Peyer's patch (tissue), 4 donors: ENCODE measurements at regions not wholly inside any gene's neighbourhood (a gene's known extent, or its start where the extent isn't known, plus 50 kb on each side); places are given as distances from the start of the nearest gene placed in this dataset.
"Not testable (repeated sequence)": the region's sequence is repeated elsewhere in the genome, so short reads cannot be mapped to it uniquely, and the experiment has no call there.

ENCODE experiments used
- DNase-seq, 3 donors: peaks; one replicate each; pipeline ENCODE4 v3.0.0-alpha.2; 2017 to 2019
- H3K27ac ChIP-seq, 4 donors: fragments of 200-600 bp; sonication (generic); one replicate each; pipeline ENCODE4 v1.5.1; 2016 to 2019
- H3K27me3 ChIP-seq, 2 donors: fragments of 200-600 bp; sonication (generic); one replicate each; pipeline ENCODE4 v1.5.1; 2019
- H3K36me3 ChIP-seq, 3 donors: fragments of 200-600 bp; sonication (generic); one replicate each; pipeline ENCODE4 v1.5.1; 2016 to 2019
- H3K4me1 ChIP-seq, 4 donors: fragments of 200-600 bp; sonication (generic); one replicate each; pipeline ENCODE4 v1.5.1; 2016 to 2019
- H3K4me3 ChIP-seq, 4 donors: fragments of 200-600 bp; sonication (generic); 1 replicate in 3 of 4; 2 replicates in 1 of 4; pipeline ENCODE4 v1.5.1; 2016 to 2019; ENCODE audit warnings: mild to moderate bottlenecking in 1 of 4
- H3K9me3 ChIP-seq, 4 donors: fragments of 200-600 bp; sonication (generic); one replicate each; pipeline ENCODE4 v1.5.1; 2016 to 2019; ENCODE audit warnings: mild to moderate bottlenecking in 1 of 4
- POLR2A ChIP-seq, 2 donors: fragments of 450-650 bp; IDR thresholded peaks; one replicate each; pipeline ENCODE4 v1.5.1; 2017; ENCODE audit warnings: antibody characterized with exemption in 2 of 2, mild to moderate bottlenecking in 2 of 2, moderate library complexity in 2 of 2
- TF ChIP-seq, protein P1 (sequence below), 6 experiments: fragments of 450-650 bp in 4 of 6; fragments of 200-600 bp in 2 of 6; sonication (generic) in 1 of 6; IDR thresholded peaks; one replicate each; pipeline ENCODE4 v1.5.1; 2017 to 2019; ENCODE audit warnings: antibody characterized with exemption in 6 of 6, mild to moderate bottlenecking in 3 of 6, moderate library complexity in 1 of 6

GRCh38 chr9:104233366-104233765 lies 139.3 kb downstream of the SMC2 start:
- H3K27ac ChIP-seq: no peak overlapping the region
- no peaks in the 10 kb centered on the region for H3K36me3 ChIP-seq
- no peak for DNase-seq
- TF ChIP-seq POLR2A (IDR thresholded peaks at IDR 0.05): no peak
- TF ChIP-seq, protein P1, sequence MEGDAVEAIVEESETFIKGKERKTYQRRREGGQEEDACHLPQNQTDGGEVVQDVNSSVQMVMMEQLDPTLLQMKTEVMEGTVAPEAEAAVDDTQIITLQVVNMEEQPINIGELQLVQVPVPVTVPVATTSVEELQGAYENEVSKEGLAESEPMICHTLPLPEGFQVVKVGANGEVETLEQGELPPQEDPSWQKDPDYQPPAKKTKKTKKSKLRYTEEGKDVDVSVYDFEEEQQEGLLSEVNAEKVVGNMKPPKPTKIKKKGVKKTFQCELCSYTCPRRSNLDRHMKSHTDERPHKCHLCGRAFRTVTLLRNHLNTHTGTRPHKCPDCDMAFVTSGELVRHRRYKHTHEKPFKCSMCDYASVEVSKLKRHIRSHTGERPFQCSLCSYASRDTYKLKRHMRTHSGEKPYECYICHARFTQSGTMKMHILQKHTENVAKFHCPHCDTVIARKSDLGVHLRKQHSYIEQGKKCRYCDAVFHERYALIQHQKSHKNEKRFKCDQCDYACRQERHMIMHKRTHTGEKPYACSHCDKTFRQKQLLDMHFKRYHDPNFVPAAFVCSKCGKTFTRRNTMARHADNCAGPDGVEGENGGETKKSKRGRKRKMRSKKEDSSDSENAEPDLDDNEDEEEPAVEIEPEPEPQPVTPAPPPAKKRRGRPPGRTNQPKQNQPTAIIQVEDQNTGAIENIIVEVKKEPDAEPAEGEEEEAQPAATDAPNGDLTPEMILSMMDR (IDR thresholded peaks at IDR 0.05): no peak
- H3K4me1 ChIP-seq: no peaks in the 10 kb centered on the region
- H3K9me3 ChIP-seq: peaks cover 0 to 10% (median 0%) of the 10 kb centered on the region in 4 donors
- H3K4me3 ChIP-seq: no peak overlapping the region
- H3K27me3 ChIP-seq: no peaks in the 10 kb centered on the region

DNA sequence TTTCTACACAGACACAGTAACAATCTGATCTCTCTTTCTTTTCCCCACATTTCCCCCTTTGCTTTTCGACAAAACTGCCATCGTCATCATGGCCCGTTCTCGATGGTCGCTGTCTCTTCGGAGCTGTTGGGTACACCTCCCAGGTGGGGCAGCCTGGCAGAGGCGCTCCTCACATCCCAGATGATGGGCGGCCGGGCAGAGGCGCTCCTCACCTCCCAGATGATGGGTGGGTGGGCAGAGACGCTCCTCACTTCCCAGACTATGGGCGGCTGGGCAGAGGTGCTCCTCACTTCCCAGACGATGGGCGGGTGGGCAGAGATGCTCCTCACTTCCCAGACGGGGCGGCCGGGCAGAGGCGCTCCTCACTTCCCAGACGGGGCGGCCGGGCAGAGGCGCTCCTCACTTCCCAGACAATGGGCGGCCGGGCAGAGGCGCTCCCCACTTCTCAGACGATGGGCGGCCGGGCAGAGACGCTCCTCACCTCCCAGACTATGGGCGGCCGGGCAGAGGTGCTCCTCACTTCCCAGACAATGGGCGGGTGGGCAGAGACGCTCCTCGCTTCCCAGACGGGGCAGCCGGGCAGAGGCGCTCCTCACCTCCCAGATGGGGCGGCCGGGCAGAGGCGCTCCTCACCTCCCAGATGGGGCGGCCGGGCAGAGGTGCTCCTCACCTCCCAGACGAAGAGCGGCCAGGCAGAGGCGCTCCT lies 140.7 kb downstream of the SMC2 start:
- not testable (repeated sequence) for H3K4me1 ChIP-seq, DNase-seq, H3K27ac ChIP-seq, H3K9me3 ChIP-seq, H3K36me3 ChIP-seq, H3K4me3 ChIP-seq, H3K27me3 ChIP-seq

GRCh38 chr9:104235347-104236120 lies 141.4 kb downstream of the SMC2 start:
- not testable (repeated sequence) for H3K4me1 ChIP-seq, H3K4me3 ChIP-seq, H3K27me3 ChIP-seq, H3K9me3 ChIP-seq, H3K27ac ChIP-seq, H3K36me3 ChIP-seq, DNase-seq

DNA sequence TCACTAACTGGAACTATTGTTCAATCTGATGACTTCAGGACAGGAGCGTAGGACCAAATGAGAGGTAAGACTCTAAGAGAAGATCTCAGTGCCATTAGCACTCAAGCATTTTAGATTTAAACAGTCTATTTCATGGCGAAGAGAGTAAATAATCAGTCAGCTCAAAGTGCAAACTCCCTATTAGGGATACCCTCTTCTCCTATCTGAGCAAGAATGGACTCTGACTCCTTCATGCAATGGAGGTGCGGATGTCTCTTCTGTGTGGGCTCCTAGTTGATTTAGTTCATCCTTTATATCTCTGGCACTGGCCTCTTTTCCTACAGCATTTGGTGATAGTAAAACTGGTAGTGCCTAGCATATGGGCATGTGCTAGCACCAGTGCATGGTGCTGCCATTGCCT lies 144.6 kb downstream of the SMC2 start:
- Histone ChIP-seq H3K27me3 (no peaks in the 10 kb centered on the region), H3K27ac (no peak overlapping the region), H3K9me3 (peaks cover 0 to 10% (median 0%) of the 10 kb centered on the region in 4 donors), H3K4me3 (no peak overlapping the region), H3K36me3 (no peaks in the 10 kb centered on the region), H3K4me1 (no peaks in the 10 kb centered on the region)
- no peak for TF ChIP-seq POLR2A (IDR thresholded peaks at IDR 0.05)
- TF ChIP-seq, protein P1 (IDR thresholded peaks at IDR 0.05): no peak
- no peak for DNase-seq

DNA sequence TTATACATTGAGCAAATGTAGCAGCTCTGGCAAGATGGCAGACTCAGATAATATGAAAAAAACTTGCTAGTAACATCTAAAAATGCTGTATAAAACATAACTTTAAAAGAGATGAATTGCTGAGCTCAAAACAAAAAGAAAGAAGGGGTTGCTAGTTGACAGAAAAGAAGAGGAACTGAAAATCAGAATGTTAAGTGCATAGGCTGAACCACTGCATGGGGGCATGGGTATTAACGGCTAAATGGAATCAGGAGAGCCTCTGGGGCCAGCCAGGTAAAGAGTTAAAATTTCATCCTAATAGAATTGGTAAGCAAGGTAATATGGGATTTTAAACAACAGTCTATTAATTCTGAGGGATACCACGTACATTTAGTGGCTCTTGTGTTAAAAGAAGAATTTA lies 146.8 kb downstream of the SMC2 start:
- Histone ChIP-seq H3K9me3 (no peaks in the 10 kb centered on the region), H3K4me3 (no peak overlapping the region), H3K36me3 (no peaks in the 10 kb centered on the region), H3K27ac (no peak overlapping the region), H3K27me3 (no peaks in the 10 kb centered on the region), H3K4me1 (no peaks in the 10 kb centered on the region)
- DNase-seq: no peak
- TF ChIP-seq, protein P1 (IDR thresholded peaks at IDR 0.05): no peak
- no peak for TF ChIP-seq POLR2A (IDR thresholded peaks at IDR 0.05)

DNA sequence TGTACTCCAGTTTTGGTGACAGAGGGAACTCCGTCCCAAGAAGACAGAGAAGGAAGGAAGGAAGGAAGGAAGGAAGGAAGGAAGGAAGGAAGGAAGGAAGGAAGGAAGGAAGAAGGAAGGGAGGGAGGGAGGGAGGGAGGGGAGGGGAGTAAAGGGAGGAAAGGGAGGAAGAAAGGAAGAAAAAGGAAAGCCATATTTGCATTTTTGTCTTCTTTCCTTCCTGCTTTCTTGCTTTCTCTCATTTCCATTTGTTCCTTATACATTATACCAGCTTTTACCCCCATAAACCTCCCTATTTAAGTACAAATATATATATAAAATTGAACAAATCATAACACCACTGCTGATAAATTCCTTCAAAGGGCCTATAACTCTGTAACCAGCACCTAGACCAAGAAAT lies 151.8 kb downstream of the SMC2 start:
- Histone ChIP-seq H3K36me3 (no peaks in the 10 kb centered on the region), H3K27ac (no peak overlapping the region), H3K4me3 (no peak overlapping the region), H3K9me3 (no peaks in the 10 kb centered on the region), H3K27me3 (no peaks in the 10 kb centered on the region), H3K4me1 (no peaks in the 10 kb centered on the region)
- TF ChIP-seq, protein P1 (IDR thresholded peaks at IDR 0.05): no peak
- no peak for TF ChIP-seq POLR2A (IDR thresholded peaks at IDR 0.05)
- no peak for DNase-seq
